ENCODE measurements at regions not wholly inside any gene's neighbourhood (a gene's known extent, or its start where the extent isn't known, plus 50 kb on each side); places are given as distances from the start of the nearest gene placed in this dataset.

DNA sequence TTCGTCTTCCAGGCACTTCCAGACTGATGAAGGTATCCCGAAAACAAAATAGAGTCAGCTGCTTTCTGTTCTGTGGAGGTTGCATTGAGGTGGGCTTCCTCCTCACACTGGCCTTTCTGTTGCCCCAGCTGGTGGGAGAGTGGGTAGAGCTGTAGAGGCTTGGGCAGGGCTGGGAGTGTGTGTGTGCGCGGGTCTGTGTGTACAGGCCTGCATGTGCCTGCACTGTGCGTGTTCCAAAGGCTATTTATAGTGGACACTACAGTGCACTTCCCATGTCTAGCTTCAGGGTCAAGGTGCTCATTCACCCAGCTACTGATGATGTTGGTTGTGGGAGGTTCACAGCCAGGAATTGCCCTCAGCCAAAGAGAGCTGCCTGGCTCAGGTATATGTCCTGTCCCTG lies 260.1 kb upstream of the HABP2 start:
- TF ChIP-seq, protein P1, sequence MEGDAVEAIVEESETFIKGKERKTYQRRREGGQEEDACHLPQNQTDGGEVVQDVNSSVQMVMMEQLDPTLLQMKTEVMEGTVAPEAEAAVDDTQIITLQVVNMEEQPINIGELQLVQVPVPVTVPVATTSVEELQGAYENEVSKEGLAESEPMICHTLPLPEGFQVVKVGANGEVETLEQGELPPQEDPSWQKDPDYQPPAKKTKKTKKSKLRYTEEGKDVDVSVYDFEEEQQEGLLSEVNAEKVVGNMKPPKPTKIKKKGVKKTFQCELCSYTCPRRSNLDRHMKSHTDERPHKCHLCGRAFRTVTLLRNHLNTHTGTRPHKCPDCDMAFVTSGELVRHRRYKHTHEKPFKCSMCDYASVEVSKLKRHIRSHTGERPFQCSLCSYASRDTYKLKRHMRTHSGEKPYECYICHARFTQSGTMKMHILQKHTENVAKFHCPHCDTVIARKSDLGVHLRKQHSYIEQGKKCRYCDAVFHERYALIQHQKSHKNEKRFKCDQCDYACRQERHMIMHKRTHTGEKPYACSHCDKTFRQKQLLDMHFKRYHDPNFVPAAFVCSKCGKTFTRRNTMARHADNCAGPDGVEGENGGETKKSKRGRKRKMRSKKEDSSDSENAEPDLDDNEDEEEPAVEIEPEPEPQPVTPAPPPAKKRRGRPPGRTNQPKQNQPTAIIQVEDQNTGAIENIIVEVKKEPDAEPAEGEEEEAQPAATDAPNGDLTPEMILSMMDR (IDR thresholded peaks at IDR 0.05; ENCODE audit: low read depth, low read length): no peak
- no peak for DNase-seq (ENCODE audit: low read depth, low spot score)
- no peak overlapping the region for H3K4me3 ChIP-seq (ENCODE audit: low read depth, low read length)
- in situ Hi-C loops (cut with HindIII; ENCODE audit: low sequenced_read_pairs): no loop called here

DNA sequence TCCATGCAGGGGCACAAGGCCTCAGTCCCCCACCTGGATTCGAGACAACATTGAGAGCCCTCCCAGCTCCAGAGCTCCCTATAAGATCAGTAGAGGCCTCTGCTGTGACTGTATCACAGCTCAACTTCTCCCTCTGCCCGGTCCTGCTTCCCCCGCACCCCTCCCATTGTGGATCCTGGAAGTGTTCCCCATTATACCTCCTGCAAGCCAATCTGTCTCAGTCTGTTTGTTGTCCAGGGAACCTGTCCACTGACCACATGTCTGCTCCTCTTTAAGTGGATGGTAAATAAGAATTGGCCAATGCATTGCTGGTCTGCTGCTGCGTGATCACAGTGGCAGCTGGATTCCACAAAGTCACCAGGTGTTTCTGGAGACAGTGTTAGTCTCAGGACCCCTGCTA lies 259.7 kb upstream of the HABP2 start:
- no peak for DNase-seq (ENCODE audit: low read depth, low spot score)
- TF ChIP-seq, protein P1 (IDR thresholded peaks at IDR 0.05; ENCODE audit: low read depth, low read length): no peak
- H3K4me3 ChIP-seq (ENCODE audit: low read depth, low read length): no peak overlapping the region
- in situ Hi-C loops (cut with HindIII; ENCODE audit: low sequenced_read_pairs): no loop called here

DNA sequence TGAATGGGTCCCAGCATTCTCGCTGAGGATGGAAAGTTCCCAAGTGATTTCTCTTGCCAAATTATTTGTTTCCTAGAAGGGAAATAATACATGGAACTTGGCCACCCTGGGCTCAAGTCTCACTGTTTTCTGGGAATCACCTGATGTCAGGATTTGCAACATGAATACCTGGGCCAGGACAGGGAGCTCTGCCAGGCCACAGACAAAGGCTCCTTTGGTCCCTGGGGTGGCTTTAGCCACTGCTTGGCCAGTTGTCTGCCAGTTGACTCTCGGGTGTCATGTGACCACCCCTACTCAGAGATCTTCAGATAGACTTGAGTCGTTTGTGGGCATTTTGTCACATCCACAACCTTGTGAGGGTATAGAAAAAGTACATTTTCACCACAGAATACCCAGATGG lies 258.0 kb upstream of the HABP2 start:
- TF ChIP-seq, protein P1 (IDR thresholded peaks at IDR 0.05; ENCODE audit: low read depth, low read length): no peak
- H3K4me3 ChIP-seq (ENCODE audit: low read depth, low read length): no peak overlapping the region

DNA sequence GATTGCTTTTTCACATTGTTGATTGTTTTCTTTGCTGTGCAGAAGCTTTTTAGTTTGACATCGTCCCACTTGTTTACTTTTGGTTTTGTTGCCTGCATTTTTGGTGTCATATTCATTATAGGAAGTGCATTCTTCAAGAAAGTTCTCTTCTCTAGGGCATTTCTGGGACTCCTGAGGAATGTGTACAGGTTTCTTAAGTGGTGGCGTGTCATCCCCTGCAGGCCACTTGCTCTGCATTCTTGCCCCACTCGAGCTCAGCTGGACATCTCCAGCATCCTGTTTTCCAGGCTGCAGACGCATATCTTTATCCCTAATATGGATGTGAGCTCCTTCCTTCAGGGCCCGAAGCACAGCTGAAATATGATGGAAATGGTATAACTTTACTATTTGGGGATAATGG lies 255.6 kb upstream of the HABP2 start:
- TF ChIP-seq, protein P1 (IDR thresholded peaks at IDR 0.05; ENCODE audit: low read depth, low read length): peak; percentile 28
- peak; percentile 41 for DNase-seq (ENCODE audit: low read depth, low spot score)
- in situ Hi-C loops (cut with HindIII; ENCODE audit: low sequenced_read_pairs): no loop called here
- H3K4me3 ChIP-seq (ENCODE audit: low read depth, low read length): no peak overlapping the region

More for the DNA sequence above, 258.0 kb upstream of the HABP2 start:
- DNase-seq (ENCODE audit: low read depth, low spot score): no peak
- in situ Hi-C loops (cut with HindIII; ENCODE audit: low sequenced_read_pairs): no loop called here

DNA sequence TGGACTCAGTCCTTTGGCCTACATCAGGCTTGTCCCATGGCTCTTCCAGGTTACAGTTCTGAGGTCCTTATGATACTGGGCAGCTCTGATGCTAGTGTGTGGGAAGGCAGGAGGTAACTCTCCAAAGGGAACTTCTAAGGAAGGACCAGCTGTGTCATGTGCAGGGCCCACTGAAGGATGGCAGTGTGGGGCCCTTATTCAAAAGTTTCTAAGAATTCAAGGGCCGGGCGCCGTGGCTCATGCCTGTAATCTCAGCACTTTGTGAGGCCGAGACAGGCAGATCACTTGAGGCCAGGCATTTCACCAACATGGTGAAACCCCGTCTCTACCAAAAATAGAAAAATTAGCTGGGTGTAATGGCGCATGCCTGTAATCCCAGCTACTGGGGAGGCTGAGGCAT lies 254.2 kb upstream of the HABP2 start:
- no peak overlapping the region for H3K4me3 ChIP-seq (ENCODE audit: low read depth, low read length)
- in situ Hi-C loops (cut with HindIII; ENCODE audit: low sequenced_read_pairs): no loop called here
- no peak for DNase-seq (ENCODE audit: low read depth, low spot score)
- TF ChIP-seq, protein P1 (IDR thresholded peaks at IDR 0.05; ENCODE audit: low read depth, low read length): no peak

DNA sequence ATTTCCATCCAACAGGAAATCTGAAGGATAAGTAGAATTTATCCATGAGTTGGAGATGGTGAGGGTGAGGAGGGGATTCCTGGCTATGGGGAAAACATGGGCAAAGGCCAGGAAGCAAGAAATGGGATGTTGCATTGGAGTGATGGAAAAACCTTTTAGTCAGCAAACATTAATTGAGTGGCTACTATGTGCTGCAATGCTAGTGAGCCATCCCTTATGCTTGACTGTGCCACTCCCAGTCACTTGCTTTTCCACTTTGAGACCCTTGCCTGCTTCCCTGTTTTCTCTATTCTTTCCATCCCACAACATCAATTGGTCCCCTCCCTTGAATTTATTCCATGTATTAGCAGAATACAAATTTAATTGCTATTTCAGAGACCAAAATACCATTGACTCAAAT lies 252.7 kb upstream of the HABP2 start:
- TF ChIP-seq, protein P1 (IDR thresholded peaks at IDR 0.05; ENCODE audit: low read depth, low read length): no peak
- in situ Hi-C loops (cut with HindIII; ENCODE audit: low sequenced_read_pairs): no loop called here
- H3K4me3 ChIP-seq (ENCODE audit: low read depth, low read length): no peak overlapping the region
- no peak for DNase-seq (ENCODE audit: low read depth, low spot score)

DNA sequence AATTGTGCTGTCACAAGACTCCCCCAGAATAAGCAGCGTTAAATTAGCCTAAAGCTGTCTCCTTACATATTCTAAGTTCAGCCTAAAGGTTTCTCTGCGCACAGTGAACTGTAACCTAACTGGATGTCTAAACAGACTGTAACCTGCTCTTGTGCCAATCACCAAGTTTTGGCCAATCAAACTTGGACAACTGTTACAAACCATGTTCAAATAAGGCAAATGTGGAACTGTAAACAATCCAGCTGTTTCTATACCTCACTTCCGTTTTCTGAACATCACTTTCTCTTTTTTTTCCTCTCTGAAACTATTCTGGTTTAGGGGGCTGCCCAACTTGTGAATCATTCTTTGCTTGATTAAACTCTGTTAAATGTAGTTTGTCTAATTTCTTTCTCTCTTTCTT lies 252.2 kb upstream of the HABP2 start:
- no peak overlapping the region for H3K4me3 ChIP-seq (ENCODE audit: low read depth, low read length)
- TF ChIP-seq, protein P1 (IDR thresholded peaks at IDR 0.05; ENCODE audit: low read depth, low read length): no peak
- DNase-seq (ENCODE audit: low read depth, low spot score): peak; percentile 10
- in situ Hi-C loops (cut with HindIII; ENCODE audit: low sequenced_read_pairs): no loop called here

Data from astrocyte of the spinal cord (primary cell).